Upper lobe of left lung (tissue), 4 donors: ENCODE measurements at regions not wholly inside any gene's neighbourhood (a gene's known extent, or its start where the extent isn't known, plus 50 kb on each side); places are given as distances from the start of the nearest gene placed in this dataset.

Experiments used
- CTCF ChIP-seq, 6 experiments: fragments of 450-650 bp in 4 of 6; fragments of 200-600 bp in 2 of 6; sonication (generic) in 2 of 6; IDR thresholded peaks; one replicate each; pipeline ENCODE4 v1.5.1; 2016 to 2019; ENCODE audit warnings: antibody characterized with exemption in 6 of 6
- POLR2A ChIP-seq, 4 donors: fragments of 450-650 bp; IDR thresholded peaks; one replicate each; pipeline ENCODE4 v1.5.1; 2016 to 2017; ENCODE audit warnings: antibody characterized with exemption in 4 of 4, mild to moderate bottlenecking in 2 of 4
- POLR2AphosphoS5 ChIP-seq, 2 donors: sonication (generic); formaldehyde crosslinking; IDR thresholded peaks; one replicate each; pipeline ENCODE4 v1.5.1; 2017; ENCODE audit warnings: antibody characterized with exemption in 2 of 2

- TF ChIP-seq CTCF (IDR thresholded peaks at IDR 0.05) (no peak), POLR2AphosphoS5 (IDR thresholded peaks at IDR 0.05) (no peak), POLR2A (IDR thresholded peaks at IDR 0.05) (no peak)
Observed at GRCh38 chr14:97462081-97462480, 664.9 kb downstream of the VRK1 start.
